ENCODE measurements at regions not wholly inside any gene's neighbourhood (a gene's known extent, or its start where the extent isn't known, plus 50 kb on each side); places are given as distances from the start of the nearest gene placed in this dataset.

- TF ChIP-seq POLR2A (IDR thresholded peaks at IDR 0.05) (no peak), CTCF (IDR thresholded peaks at IDR 0.05) (no peak)
Observed at GRCh38 chr6:8526624-8527023, 91.3 kb upstream of the SLC35B3 start.
